ENCODE measurements at regions not wholly inside any gene's neighbourhood (a gene's known extent, or its start where the extent isn't known, plus 50 kb on each side); places are given as distances from the start of the nearest gene placed in this dataset.
"Not testable (repeated sequence)": the region's sequence is repeated elsewhere in the genome, so short reads cannot be mapped to it uniquely, and the experiment has no call there.

DNA sequence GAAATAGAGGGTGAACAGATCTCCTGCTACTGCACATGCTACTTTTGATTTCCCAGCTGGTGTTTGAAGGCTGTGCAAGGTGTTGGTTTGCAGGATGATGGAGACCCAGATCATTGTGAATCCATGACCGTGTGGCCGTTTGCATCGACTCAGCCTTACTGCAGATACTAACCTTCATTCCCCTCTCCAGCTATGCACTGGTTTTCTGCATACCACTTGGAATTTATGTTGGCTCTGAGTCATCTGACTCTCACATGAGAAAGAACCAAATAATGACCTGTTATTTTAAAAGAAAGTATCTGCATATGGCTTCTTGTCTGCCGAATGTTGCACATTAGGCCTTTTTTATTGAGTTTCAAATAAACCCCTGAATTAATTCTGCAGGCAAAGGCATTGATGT, 183.3 kb upstream of the PRKX start:
- not testable (repeated sequence) for H3K79me1 ChIP-seq (replicated peaks; ENCODE audit: low read length, poor library complexity, severe bottlenecking); H3K14ac ChIP-seq (ENCODE audit: low read length in 2 of 2); H3K36me3 ChIP-seq (ENCODE audit: control insufficient read depth in 1 of 2, insufficient read depth in 2 of 2, low read depth in 1 of 2, low read length in 2 of 2); H2AK5ac ChIP-seq (ENCODE audit: low read length, severe bottlenecking); H3K9ac ChIP-seq (ENCODE audit: low read length); H2BK15ac ChIP-seq (ENCODE audit: low read depth, poor library complexity, severe bottlenecking); H3K4me2 ChIP-seq (ENCODE audit: low read length, poor library complexity, severe bottlenecking); H3K4me1 ChIP-seq (ENCODE audit: control insufficient read depth, insufficient read depth, low read depth, low read length); H4K91ac ChIP-seq (ENCODE audit: low read length); H2BK12ac ChIP-seq (ENCODE audit: low read length in 2 of 2); H3K18ac ChIP-seq (ENCODE audit: low read depth in 1 of 2, low read length in 2 of 2); H2BK5ac ChIP-seq (ENCODE audit: low read depth, low read length, poor library complexity, severe bottlenecking); H3K23ac ChIP-seq (ENCODE audit: low read length in 2 of 2); H4K8ac ChIP-seq (ENCODE audit: low read length); H3K4me3 ChIP-seq (ENCODE audit: insufficient read depth in 1 of 2, low read depth in 1 of 2, low read length in 2 of 2); H3K9me3 ChIP-seq (ENCODE audit: control insufficient read depth, low read length); H3K27ac ChIP-seq (ENCODE audit: low read length, poor library complexity, severe bottlenecking); H3K27me3 ChIP-seq (ENCODE audit: control insufficient read depth in 1 of 2, insufficient read depth in 1 of 2, low read length in 2 of 2); DNase-seq; H2BK120ac ChIP-seq (ENCODE audit: low read depth, low read length); H3K4ac ChIP-seq (ENCODE audit: low read depth in 1 of 2, low read length in 2 of 2); H2AFZ ChIP-seq (ENCODE audit: low read depth, low read length)
- WGBS: no CpG with 5 or more reads among the region's 4 CpGs

DNA sequence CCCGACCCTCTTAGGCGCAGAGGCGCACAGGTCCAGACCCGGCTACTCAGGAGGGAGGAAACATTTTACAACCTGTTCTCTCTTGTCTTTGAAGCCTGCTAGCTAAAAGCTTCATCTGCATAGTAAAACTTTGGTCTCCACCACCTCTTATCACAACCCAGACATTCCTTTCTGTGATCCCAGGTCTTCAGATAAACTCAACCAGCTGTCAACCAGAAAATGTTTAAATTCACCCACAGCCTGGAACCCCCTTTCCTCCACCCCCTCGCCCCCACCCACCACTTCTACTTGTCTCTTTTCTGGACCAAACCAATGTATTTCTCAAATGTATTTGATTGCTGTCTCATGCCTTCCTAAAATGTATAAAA, 169.1 kb upstream of the PRKX start:
- no CpG with 5 or more reads among the region's 5 CpGs for WGBS
- not testable (repeated sequence) for H2BK5ac ChIP-seq (ENCODE audit: low read depth, low read length, poor library complexity, severe bottlenecking); H3K4ac ChIP-seq (ENCODE audit: low read depth in 1 of 2, low read length in 2 of 2)

GRCh38 chrX:3881898-3882552, 168.6 kb upstream of the PRKX start:
- H3K18ac ChIP-seq (ENCODE audit: low read depth in 1 of 2, low read length in 2 of 2); H3K4me3 ChIP-seq (ENCODE audit: insufficient read depth in 1 of 2, low read depth in 1 of 2, low read length in 2 of 2); H3K14ac ChIP-seq (ENCODE audit: low read length in 2 of 2); H3K4me1 ChIP-seq (ENCODE audit: control insufficient read depth, insufficient read depth, low read depth, low read length); H3K9me3 ChIP-seq (ENCODE audit: control insufficient read depth, low read length); DNase-seq; H2BK15ac ChIP-seq (ENCODE audit: low read depth, poor library complexity, severe bottlenecking); H3K27me3 ChIP-seq (ENCODE audit: control insufficient read depth in 1 of 2, insufficient read depth in 1 of 2, low read length in 2 of 2); H3K4ac ChIP-seq (ENCODE audit: low read depth in 1 of 2, low read length in 2 of 2); H3K79me1 ChIP-seq (replicated peaks; ENCODE audit: low read length, poor library complexity, severe bottlenecking); H2AK5ac ChIP-seq (ENCODE audit: low read length, severe bottlenecking); H2BK12ac ChIP-seq (ENCODE audit: low read length in 2 of 2); H2BK120ac ChIP-seq (ENCODE audit: low read depth, low read length); H3K36me3 ChIP-seq (ENCODE audit: control insufficient read depth in 1 of 2, insufficient read depth in 2 of 2, low read depth in 1 of 2, low read length in 2 of 2); H3K23ac ChIP-seq (ENCODE audit: low read length in 2 of 2); H2AFZ ChIP-seq (ENCODE audit: low read depth, low read length); H3K27ac ChIP-seq (ENCODE audit: low read length, poor library complexity, severe bottlenecking); H4K8ac ChIP-seq (ENCODE audit: low read length); H3K4me2 ChIP-seq (ENCODE audit: low read length, poor library complexity, severe bottlenecking); H3K9ac ChIP-seq (ENCODE audit: low read length); H2BK5ac ChIP-seq (ENCODE audit: low read depth, low read length, poor library complexity, severe bottlenecking); H4K91ac ChIP-seq (ENCODE audit: low read length): not testable (repeated sequence)
- WGBS: no CpG with 5 or more reads among the region's 91 CpGs

More for the DNA sequence above, 169.1 kb upstream of the PRKX start:
- not testable (repeated sequence) for H3K27me3 ChIP-seq (ENCODE audit: control insufficient read depth in 1 of 2, insufficient read depth in 1 of 2, low read length in 2 of 2); H3K36me3 ChIP-seq (ENCODE audit: control insufficient read depth in 1 of 2, insufficient read depth in 2 of 2, low read depth in 1 of 2, low read length in 2 of 2); H4K8ac ChIP-seq (ENCODE audit: low read length); H3K4me3 ChIP-seq (ENCODE audit: insufficient read depth in 1 of 2, low read depth in 1 of 2, low read length in 2 of 2); H4K91ac ChIP-seq (ENCODE audit: low read length); H2BK12ac ChIP-seq (ENCODE audit: low read length in 2 of 2); H3K4me2 ChIP-seq (ENCODE audit: low read length, poor library complexity, severe bottlenecking); H2BK120ac ChIP-seq (ENCODE audit: low read depth, low read length); DNase-seq; H2AK5ac ChIP-seq (ENCODE audit: low read length, severe bottlenecking); H2AFZ ChIP-seq (ENCODE audit: low read depth, low read length); H3K23ac ChIP-seq (ENCODE audit: low read length in 2 of 2); H3K18ac ChIP-seq (ENCODE audit: low read depth in 1 of 2, low read length in 2 of 2); H2BK15ac ChIP-seq (ENCODE audit: low read depth, poor library complexity, severe bottlenecking); H3K9ac ChIP-seq (ENCODE audit: low read length); H3K4me1 ChIP-seq (ENCODE audit: control insufficient read depth, insufficient read depth, low read depth, low read length); H3K14ac ChIP-seq (ENCODE audit: low read length in 2 of 2); H3K27ac ChIP-seq (ENCODE audit: low read length, poor library complexity, severe bottlenecking); H3K79me1 ChIP-seq (replicated peaks; ENCODE audit: low read length, poor library complexity, severe bottlenecking); H3K9me3 ChIP-seq (ENCODE audit: control insufficient read depth, low read length)

- not testable (repeated sequence) for DNase-seq; H3K23ac ChIP-seq (ENCODE audit: low read length in 2 of 2); H3K4me2 ChIP-seq (ENCODE audit: low read length, poor library complexity, severe bottlenecking); H2AK5ac ChIP-seq (ENCODE audit: low read length, severe bottlenecking); H3K4ac ChIP-seq (ENCODE audit: low read depth in 1 of 2, low read length in 2 of 2); H3K4me1 ChIP-seq (ENCODE audit: control insufficient read depth, insufficient read depth, low read depth, low read length); H2AFZ ChIP-seq (ENCODE audit: low read depth, low read length); H2BK15ac ChIP-seq (ENCODE audit: low read depth, poor library complexity, severe bottlenecking); H3K27me3 ChIP-seq (ENCODE audit: control insufficient read depth in 1 of 2, insufficient read depth in 1 of 2, low read length in 2 of 2); H2BK5ac ChIP-seq (ENCODE audit: low read depth, low read length, poor library complexity, severe bottlenecking); H3K18ac ChIP-seq (ENCODE audit: low read depth in 1 of 2, low read length in 2 of 2); H4K91ac ChIP-seq (ENCODE audit: low read length); H3K27ac ChIP-seq (ENCODE audit: low read length, poor library complexity, severe bottlenecking); H3K14ac ChIP-seq (ENCODE audit: low read length in 2 of 2); H3K79me1 ChIP-seq (replicated peaks; ENCODE audit: low read length, poor library complexity, severe bottlenecking); H2BK12ac ChIP-seq (ENCODE audit: low read length in 2 of 2); H3K9me3 ChIP-seq (ENCODE audit: control insufficient read depth, low read length); H3K4me3 ChIP-seq (ENCODE audit: insufficient read depth in 1 of 2, low read depth in 1 of 2, low read length in 2 of 2); H2BK120ac ChIP-seq (ENCODE audit: low read depth, low read length); H3K9ac ChIP-seq (ENCODE audit: low read length); H4K8ac ChIP-seq (ENCODE audit: low read length); H3K36me3 ChIP-seq (ENCODE audit: control insufficient read depth in 1 of 2, insufficient read depth in 2 of 2, low read depth in 1 of 2, low read length in 2 of 2)
- WGBS: no CpG with 5 or more reads among the region's 63 CpGs
Measured at GRCh38 chrX:3881255-3881895, 167.9 kb upstream of the PRKX start.

All from mesenchymal stem cell (in vitro differentiated cells and primary cell).